ENCODE measurements at regions not wholly inside any gene's neighbourhood (a gene's known extent, or its start where the extent isn't known, plus 50 kb on each side); places are given as distances from the start of the nearest gene placed in this dataset.

- ChIA-PET POLR2A (ENCODE audit: unreplicated experiment) (no interaction called here), CTCF (no interaction called here)
- no peak overlapping the region for H4K8ac ChIP-seq (ENCODE audit: low read depth in 2 of 2, low read length in 2 of 2)
- H2AK9ac ChIP-seq (replicated peaks; ENCODE audit: low read depth, low read length, poor library complexity) = no peak overlapping the region
- no peak overlapping the region for H2BK15ac ChIP-seq (ENCODE audit: low read depth, low read length)
- H3K4ac ChIP-seq (ENCODE audit: low read depth, low read length) = no peak overlapping the region
- no peak overlapping the region for H2BK5ac ChIP-seq (ENCODE audit: low read depth, low read length, poor library complexity, severe bottlenecking)
- no peak for ATAC-seq (ENCODE audit: low read depth)
- H3K14ac ChIP-seq (replicated peaks; ENCODE audit: low read depth, low read length) = no peak overlapping the region
- intact Hi-C loops (cut with micrococcal nuclease) (no loop called here), in situ Hi-C loops (cut with MboI; ENCODE audit: low sequenced_read_pairs) (no loop called here), dilution Hi-C loops (cut with HindIII; ENCODE audit: low sequenced_read_pairs, unreplicated experiment) (no loop called here)
- H3K27ac ChIP-seq (ENCODE audit: insufficient read depth, low read length) = no peak overlapping the region
- H2BK120ac ChIP-seq (ENCODE audit: low read depth, low read length) = no peak overlapping the region
- H3K79me1 ChIP-seq (ENCODE audit: low read depth in 1 of 2, low read length in 2 of 2) = no peaks in the 10 kb centered on the region
- H3K4me3 ChIP-seq (ENCODE audit: insufficient read depth, low read depth, low read length) = no peak overlapping the region
- no peak overlapping the region for H2AK5ac ChIP-seq (ENCODE audit: low read depth, low read length)
- H3K9me3 ChIP-seq (ENCODE audit: control insufficient read depth, insufficient read depth, low read length) = no peaks in the 10 kb centered on the region
- H3K23ac ChIP-seq (ENCODE audit: low read depth, low read length) = no peak overlapping the region
- H3K27me3 ChIP-seq (ENCODE audit: control insufficient read depth, insufficient read depth, low read length) = no peaks in the 10 kb centered on the region; the same call in 1 of the 2 replicates
- TF ChIP-seq CHD1 (IDR thresholded peaks at IDR 0.05; ENCODE audit: low read depth, low read length) = no peak
- TF ChIP-seq RFX5 (IDR thresholded peaks at IDR 0.05; ENCODE audit: low read depth, low read length) = no peak
- no peak for TF ChIP-seq CTCF (conservative IDR thresholded peaks at IDR 0.05; ENCODE audit: low read depth, low read length)
- TF ChIP-seq RAD21 (IDR thresholded peaks at IDR 0.05; ENCODE audit: low read length) = no peak
- no peak for TF ChIP-seq CEBPB (IDR thresholded peaks at IDR 0.05; ENCODE audit: low read depth, low read length)
- no peak for TF ChIP-seq USF2 (IDR thresholded peaks at IDR 0.05; ENCODE audit: low read depth, low read length)
- no peak for TF ChIP-seq BHLHE40 (IDR thresholded peaks at IDR 0.05; ENCODE audit: low read depth, low read length)
- no peak for TF ChIP-seq FOS (IDR thresholded peaks at IDR 0.05; ENCODE audit: low read depth, low read length)
- TF ChIP-seq MAZ (IDR thresholded peaks at IDR 0.05; ENCODE audit: borderline replicate concordance, low read depth, low read length) = no peak
- TF ChIP-seq MXI1 (IDR thresholded peaks at IDR 0.05; ENCODE audit: borderline replicate concordance, low read depth, low read length) = no peak
- TF ChIP-seq POLR2A (IDR thresholded peaks at IDR 0.05; ENCODE audit: low read depth, low read length) = no peak
- TF ChIP-seq ELK1 (IDR thresholded peaks at IDR 0.05; ENCODE audit: borderline replicate concordance, low read depth, low read length) = no peak
- H3K18ac ChIP-seq (ENCODE audit: low read depth, low read length) = no peak overlapping the region
- no peak overlapping the region for H3K9ac ChIP-seq (ENCODE audit: low read depth, low read length)
- BruUV-seq (replicated peaks) = no TSS peak
- no peaks in the 10 kb centered on the region for H3K36me3 ChIP-seq (ENCODE audit: control insufficient read depth, insufficient read depth, low read length)
- H4K5ac ChIP-seq (ENCODE audit: low read depth, low read length) = no peak overlapping the region
- H3K9me1 ChIP-seq (ENCODE audit: insufficient read depth, low read length) = no peaks in the 10 kb centered on the region
- H2AFZ ChIP-seq (replicated peaks; ENCODE audit: low read length, poor library complexity) = no peak overlapping the region
- no peak overlapping the region for H4K91ac ChIP-seq (ENCODE audit: insufficient read depth, low read depth, low read length)
- H4K20me1 ChIP-seq (ENCODE audit: insufficient read depth, low read length) = no peaks in the 10 kb centered on the region
- H3K56ac ChIP-seq (ENCODE audit: extremely low read depth, insufficient read depth, low read length) = no peak overlapping the region
- no CpG with 5 or more reads among the region's 12 CpGs for WGBS, 2 experiments (ENCODE audit: extremely low coverage in 2 of 2, insufficient read length in 1 of 2)
- no peaks in the 10 kb centered on the region for H3K4me1 ChIP-seq (ENCODE audit: control insufficient read depth, insufficient read depth, low read length)
- DNase-seq = no peak
- H3K4me2 ChIP-seq (ENCODE audit: low read depth, low read length) = no peak overlapping the region
- no peak overlapping the region for H2BK20ac ChIP-seq (ENCODE audit: low read depth, low read length)
Observed at GRCh38 chr20:57890202-57890800, 180.5 kb upstream of the PMEPA1 start.

Measured in IMR-90 (cell line).